HG03520 (cell line): ENCODE measurements at regions not wholly inside any gene's neighbourhood (a gene's known extent, or its start where the extent isn't known, plus 50 kb on each side); places are given as distances from the start of the nearest gene placed in this dataset.

Source experiments
- ATAC-seq: cut with Tn5 transposase; IDR thresholded peaks from one replicate; pipeline ENCODE4 v1.9.1; 2021; ENCODE audit warnings: mild to moderate bottlenecking, moderate library complexity; ENCODE audit not compliant: unreplicated experiment

GRCh38 chr11:112398798-112399478 is 138.3 kb upstream of the PLET1 start:
- ATAC-seq, result no peak

- ATAC-seq, result no peak
Measured at GRCh38 chr11:112400476-112401014, 139.9 kb upstream of the PLET1 start.

- no peak for ATAC-seq
Measured at GRCh38 chr11:112401036-112401769, 140.5 kb upstream of the PLET1 start.

- no peak for ATAC-seq
Measured at GRCh38 chr11:112403432-112403831, 142.8 kb upstream of the PLET1 start.

GRCh38 chr11:112404112-112404511 is 143.5 kb upstream of the PLET1 start:
- ATAC-seq, result no peak

GRCh38 chr11:112408517-112408916 is 147.9 kb upstream of the PLET1 start:
- ATAC-seq, result no peak

- ATAC-seq, result no peak
Measured at GRCh38 chr11:112410325-112410724, 149.7 kb upstream of the PLET1 start.

GRCh38 chr11:112412383-112412782 is 151.7 kb upstream of the PLET1 start:
- no peak for ATAC-seq

GRCh38 chr11:112417339-112417738 is 156.7 kb upstream of the PLET1 start:
- ATAC-seq, result no peak

- ATAC-seq, result no peak
Measured at GRCh38 chr11:112418438-112418837, 157.8 kb upstream of the PLET1 start.

GRCh38 chr11:112421879-112422278 is 161.2 kb upstream of the PLET1 start:
- no peak for ATAC-seq

- no peak for ATAC-seq
Measured at GRCh38 chr11:112425121-112425520, 164.5 kb upstream of the PLET1 start.

- ATAC-seq, result no peak
Measured at GRCh38 chr11:112437096-112437495, 176.4 kb upstream of the PLET1 start.

- no peak for ATAC-seq
Measured at GRCh38 chr11:112439614-112440013, 179.0 kb upstream of the PLET1 start.

- no peak for ATAC-seq
Measured at GRCh38 chr11:112440518-112440917, 179.9 kb upstream of the PLET1 start.

GRCh38 chr11:112448168-112448567 is 187.5 kb upstream of the PLET1 start:
- ATAC-seq, result no peak

- ATAC-seq, result no peak
Measured at GRCh38 chr11:112448806-112449205, 188.1 kb upstream of the PLET1 start.

GRCh38 chr11:112451250-112451649 is 190.6 kb upstream of the PLET1 start:
- ATAC-seq, result no peak

- no peak for ATAC-seq
Measured at GRCh38 chr11:112453601-112454577, 193.2 kb upstream of the PLET1 start.

- ATAC-seq, result no peak
Measured at GRCh38 chr11:112454841-112455240, 194.2 kb upstream of the PLET1 start.

- no peak for ATAC-seq
Measured at GRCh38 chr11:112455791-112456190, 195.1 kb upstream of the PLET1 start.
